ENCODE measurements at regions not wholly inside any gene's neighbourhood (a gene's known extent, or its start where the extent isn't known, plus 50 kb on each side); places are given as distances from the start of the nearest gene placed in this dataset.

GRCh38 chr16:79288066-79288465, 312.5 kb downstream of the MAF start:
- TF ChIP-seq TCF7L2 (IDR thresholded peaks at IDR 0.05; ENCODE audit: low read depth, low read length) = no peak
- no peak for TF ChIP-seq CTCF (IDR thresholded peaks at IDR 0.05)
- no peak for TF ChIP-seq POLR2AphosphoS5 (IDR thresholded peaks at IDR 0.05; ENCODE audit: low read depth, low read length)
- no peak for TF ChIP-seq SIN3A (IDR thresholded peaks at IDR 0.05; ENCODE audit: borderline replicate concordance, insufficient read depth, low read depth, low read length)
- TF ChIP-seq, protein P1, sequence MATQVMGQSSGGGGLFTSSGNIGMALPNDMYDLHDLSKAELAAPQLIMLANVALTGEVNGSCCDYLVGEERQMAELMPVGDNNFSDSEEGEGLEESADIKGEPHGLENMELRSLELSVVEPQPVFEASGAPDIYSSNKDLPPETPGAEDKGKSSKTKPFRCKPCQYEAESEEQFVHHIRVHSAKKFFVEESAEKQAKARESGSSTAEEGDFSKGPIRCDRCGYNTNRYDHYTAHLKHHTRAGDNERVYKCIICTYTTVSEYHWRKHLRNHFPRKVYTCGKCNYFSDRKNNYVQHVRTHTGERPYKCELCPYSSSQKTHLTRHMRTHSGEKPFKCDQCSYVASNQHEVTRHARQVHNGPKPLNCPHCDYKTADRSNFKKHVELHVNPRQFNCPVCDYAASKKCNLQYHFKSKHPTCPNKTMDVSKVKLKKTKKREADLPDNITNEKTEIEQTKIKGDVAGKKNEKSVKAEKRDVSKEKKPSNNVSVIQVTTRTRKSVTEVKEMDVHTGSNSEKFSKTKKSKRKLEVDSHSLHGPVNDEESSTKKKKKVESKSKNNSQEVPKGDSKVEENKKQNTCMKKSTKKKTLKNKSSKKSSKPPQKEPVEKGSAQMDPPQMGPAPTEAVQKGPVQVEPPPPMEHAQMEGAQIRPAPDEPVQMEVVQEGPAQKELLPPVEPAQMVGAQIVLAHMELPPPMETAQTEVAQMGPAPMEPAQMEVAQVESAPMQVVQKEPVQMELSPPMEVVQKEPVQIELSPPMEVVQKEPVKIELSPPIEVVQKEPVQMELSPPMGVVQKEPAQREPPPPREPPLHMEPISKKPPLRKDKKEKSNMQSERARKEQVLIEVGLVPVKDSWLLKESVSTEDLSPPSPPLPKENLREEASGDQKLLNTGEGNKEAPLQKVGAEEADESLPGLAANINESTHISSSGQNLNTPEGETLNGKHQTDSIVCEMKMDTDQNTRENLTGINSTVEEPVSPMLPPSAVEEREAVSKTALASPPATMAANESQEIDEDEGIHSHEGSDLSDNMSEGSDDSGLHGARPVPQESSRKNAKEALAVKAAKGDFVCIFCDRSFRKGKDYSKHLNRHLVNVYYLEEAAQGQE (IDR thresholded peaks at IDR 0.05; ENCODE audit: insufficient read depth in 1 of 2, low read depth in 2 of 2, low read length in 1 of 2) = no peak
- DNase-seq (ENCODE audit: low read depth, low spot score) (no peak), ATAC-seq (no peak)

GRCh38 chr16:79287424-79287917, 313.1 kb downstream of the MAF start:
- POLR2A ChIA-PET = no interaction called here
- in situ Hi-C loops (cut with HindIII; ENCODE audit: low pct_unique_long_range_greater_than_20kb, low sequenced_read_pairs) (no loop called here), intact Hi-C loops (cut with micrococcal nuclease; ENCODE audit: unreplicated experiment) (no loop called here)
- Histone ChIP-seq H3K27ac (ENCODE audit: low read length) (no peak overlapping the region), H3K9me3 (ENCODE audit: control insufficient read depth, insufficient read depth, low read depth, low read length) (no peaks in the 10 kb centered on the region), H3K27me3 (ENCODE audit: control insufficient read depth, insufficient read depth, low read length) (no peaks in the 10 kb centered on the region), H3K36me3 (ENCODE audit: control insufficient read depth, insufficient read depth, low read length) (no peaks in the 10 kb centered on the region), H3K4me1 (ENCODE audit: control insufficient read depth, insufficient read depth, low read length) (no peaks in the 10 kb centered on the region), H3K4me3 (ENCODE audit: low read depth in 2 of 2, low read length in 2 of 2) (no peak overlapping the region)
- no peak for DNase-seq (ENCODE audit: low read depth, low spot score)
- ATAC-seq = no peak
- BruUV-seq (replicated peaks) = no TSS peak
- TF ChIP-seq SIN3A (IDR thresholded peaks at IDR 0.05; ENCODE audit: borderline replicate concordance, insufficient read depth, low read depth, low read length) = no peak
- TF ChIP-seq TCF7L2 (IDR thresholded peaks at IDR 0.05; ENCODE audit: low read depth, low read length) = no peak
- TF ChIP-seq POLR2AphosphoS5 (IDR thresholded peaks at IDR 0.05; ENCODE audit: low read depth, low read length) = no peak
- CTCF ChIA-PET = no interaction called here

More at GRCh38 chr16:79288066-79288465, 312.5 kb downstream of the MAF start:
- in situ Hi-C loops (cut with HindIII; ENCODE audit: low pct_unique_long_range_greater_than_20kb, low sequenced_read_pairs) (no loop called here), intact Hi-C loops (cut with micrococcal nuclease; ENCODE audit: unreplicated experiment) (no loop called here)
- Histone ChIP-seq H3K9me3 (ENCODE audit: control insufficient read depth, insufficient read depth, low read depth, low read length) (no peaks in the 10 kb centered on the region), H3K4me3 (ENCODE audit: low read depth in 2 of 2, low read length in 2 of 2) (no peak overlapping the region), H3K27ac (ENCODE audit: low read length) (no peak overlapping the region), H3K27me3 (ENCODE audit: control insufficient read depth, insufficient read depth, low read length) (no peaks in the 10 kb centered on the region), H3K36me3 (ENCODE audit: control insufficient read depth, insufficient read depth, low read length) (no peaks in the 10 kb centered on the region), H3K4me1 (ENCODE audit: control insufficient read depth, insufficient read depth, low read length) (no peaks in the 10 kb centered on the region)
- BruUV-seq (replicated peaks) = no TSS peak
- ChIA-PET CTCF (no interaction called here), POLR2A (no interaction called here)

DNA sequence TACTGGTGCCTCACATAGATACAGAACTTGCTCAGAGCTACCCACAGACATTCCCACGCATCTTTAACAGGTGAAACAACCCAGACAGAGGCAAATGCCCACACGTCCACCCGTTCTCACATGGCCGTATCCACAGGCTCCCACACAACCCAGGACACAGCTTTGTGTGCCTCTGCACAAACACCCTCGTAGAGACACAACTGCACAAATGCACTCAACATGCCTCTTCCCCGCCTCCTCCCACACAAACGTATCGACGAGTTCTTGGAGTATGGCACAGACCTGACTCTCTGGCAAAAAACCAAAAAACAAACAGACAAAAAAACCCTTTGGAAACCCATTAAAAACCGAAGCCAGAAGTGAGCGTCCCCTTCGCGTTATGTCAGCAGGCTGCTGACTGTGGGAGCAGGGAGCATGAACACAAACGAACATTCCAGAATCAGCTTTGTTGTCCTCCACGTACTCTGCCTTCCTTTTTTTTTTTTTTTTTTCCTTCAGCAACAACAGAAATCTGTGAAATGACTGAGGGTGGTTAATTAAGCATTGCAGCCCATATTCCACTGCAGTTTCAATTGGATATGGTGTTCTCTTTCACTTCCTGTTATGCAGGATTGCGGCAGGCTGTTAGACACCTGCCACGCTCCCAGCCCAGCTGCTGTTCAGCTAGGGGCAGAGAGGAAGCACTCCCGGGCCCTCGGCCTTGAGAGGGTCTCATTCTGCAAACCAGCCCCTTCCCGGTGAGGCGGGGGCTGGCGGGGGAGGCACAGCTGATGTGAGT, 313.7 kb downstream of the MAF start:
- in situ Hi-C loops (cut with HindIII; ENCODE audit: low pct_unique_long_range_greater_than_20kb, low sequenced_read_pairs) = no loop called here
- no peak for ATAC-seq
- Histone ChIP-seq H3K27ac (ENCODE audit: low read length) (no peak overlapping the region), H3K4me3 (ENCODE audit: low read depth in 2 of 2, low read length in 2 of 2) (no peak overlapping the region), H3K4me1 (ENCODE audit: control insufficient read depth, insufficient read depth, low read length) (no peaks in the 10 kb centered on the region), H3K9me3 (ENCODE audit: control insufficient read depth, insufficient read depth, low read depth, low read length) (no peaks in the 10 kb centered on the region), H3K27me3 (ENCODE audit: control insufficient read depth, insufficient read depth, low read length) (no peaks in the 10 kb centered on the region), H3K36me3 (ENCODE audit: control insufficient read depth, insufficient read depth, low read length) (no peaks in the 10 kb centered on the region)
- no peak for DNase-seq (ENCODE audit: low read depth, low spot score)
- BruUV-seq (replicated peaks) = no TSS peak
- CTCF ChIA-PET = no interaction called here
- POLR2A ChIA-PET = no interaction called here
- TF ChIP-seq CTCF (IDR thresholded peaks at IDR 0.05) (no peak), POLR2AphosphoS5 (IDR thresholded peaks at IDR 0.05; ENCODE audit: low read depth, low read length) (no peak), SIN3A (IDR thresholded peaks at IDR 0.05; ENCODE audit: borderline replicate concordance, insufficient read depth, low read depth, low read length) (no peak), TCF7L2 (IDR thresholded peaks at IDR 0.05; ENCODE audit: low read depth, low read length) (no peak)
- TF ChIP-seq, protein P1 (IDR thresholded peaks at IDR 0.05; ENCODE audit: insufficient read depth in 1 of 2, low read depth in 2 of 2, low read length in 1 of 2) = no peak
- intact Hi-C loops (cut with micrococcal nuclease; ENCODE audit: unreplicated experiment) = no loop called here
